ENCODE measurements at regions not wholly inside any gene's neighbourhood (a gene's known extent, or its start where the extent isn't known, plus 50 kb on each side); places are given as distances from the start of the nearest gene placed in this dataset.
"Not testable (repeated sequence)": the region's sequence is repeated elsewhere in the genome, so short reads cannot be mapped to it uniquely, and the experiment has no call there.

GRCh38 chr15:66866656-66867055 is 164.6 kb downstream of the SMAD6 start:
- Histone ChIP-seq H3K27ac (ENCODE audit: low read depth, low read length) (no peak overlapping the region), H3K4me3 (ENCODE audit: low read depth, low read length) (no peak overlapping the region), H3K9me3 (ENCODE audit: control insufficient read depth, insufficient read depth, low read length) (no peaks in the 10 kb centered on the region; the same call in 1 of the 2 replicates), H3K27me3 (ENCODE audit: control insufficient read depth, insufficient read depth, low read length) (no peaks in the 10 kb centered on the region)
- ChIA-PET CTCF (no interaction called here), POLR2A (no interaction called here)
- no peak for TF ChIP-seq CTCF (IDR thresholded peaks at IDR 0.05; ENCODE audit: low read depth, low read length)
- no peak for DNase-seq (ENCODE audit: low read depth, low spot score)

GRCh38 chr15:66868918-66869317 is 166.9 kb downstream of the SMAD6 start:
- TF ChIP-seq CTCF (IDR thresholded peaks at IDR 0.05; ENCODE audit: low read depth, low read length), result no peak
- Histone ChIP-seq H3K9me3 (ENCODE audit: control insufficient read depth, insufficient read depth, low read length) (no peaks in the 10 kb centered on the region; the same call in 1 of the 2 replicates), H3K27ac (ENCODE audit: low read depth, low read length) (no peak overlapping the region), H3K4me3 (ENCODE audit: low read depth, low read length) (no peak overlapping the region), H3K27me3 (ENCODE audit: control insufficient read depth, insufficient read depth, low read length) (no peaks in the 10 kb centered on the region)
- ChIA-PET POLR2A (no interaction called here), CTCF (interaction anchor here (1.4 kb wide), 1 partner anchor 17 kb away, joined by 5 read pairs; no protein-coding TSS in a partner anchor)
- DNase-seq (ENCODE audit: low read depth, low spot score), result no peak

GRCh38 chr15:66870880-66871388 is 168.9 kb downstream of the SMAD6 start:
- no peak for TF ChIP-seq CTCF (IDR thresholded peaks at IDR 0.05; ENCODE audit: low read depth, low read length)
- no peak overlapping the region for H3K4me3 ChIP-seq (ENCODE audit: low read depth, low read length)
- H3K27ac ChIP-seq (ENCODE audit: low read depth, low read length), result no peak overlapping the region
- CTCF ChIA-PET, result interaction anchor here (0.7 kb wide), 1 partner anchor 10 kb away, joined by 3 read pairs; no protein-coding TSS in a partner anchor
- POLR2A ChIA-PET, result no interaction called here
- no peaks in the 10 kb centered on the region for H3K27me3 ChIP-seq (ENCODE audit: control insufficient read depth, insufficient read depth, low read length)
- H3K9me3 ChIP-seq (ENCODE audit: control insufficient read depth, insufficient read depth, low read length), result no peaks in the 10 kb centered on the region; the same call in 1 of the 2 replicates
- DNase-seq (ENCODE audit: low read depth, low spot score), result no peak

- H3K9me3 ChIP-seq (ENCODE audit: control insufficient read depth, insufficient read depth, low read length), result no peaks in the 10 kb centered on the region
- H3K27ac ChIP-seq (ENCODE audit: low read depth, low read length), result no peak overlapping the region
- POLR2A ChIA-PET, result interaction anchor here (0.9 kb wide), 1 partner anchor 11 kb away, joined by 6 read pairs; no protein-coding TSS in a partner anchor
- CTCF ChIA-PET, result interaction anchor here (0.6 to 1.4 kb wide), 4 partner anchors 9 to 253 kb away, joined by 3 to 5 read pairs (median 4); no protein-coding TSS in a partner anchor
- no peak overlapping the region for H3K4me3 ChIP-seq (ENCODE audit: low read depth, low read length)
- no peaks in the 10 kb centered on the region for H3K27me3 ChIP-seq (ENCODE audit: control insufficient read depth, insufficient read depth, low read length)
- TF ChIP-seq CTCF (IDR thresholded peaks at IDR 0.05; ENCODE audit: low read depth, low read length), result no peak
- DNase-seq (ENCODE audit: low read depth, low spot score), result no peak
These were observed 170.4 kb downstream of the SMAD6 start for GRCh38 chr15:66872405-66872804.

- H3K27me3 ChIP-seq (ENCODE audit: control insufficient read depth, insufficient read depth, low read length); H3K9me3 ChIP-seq (ENCODE audit: control insufficient read depth, insufficient read depth, low read length); H3K27ac ChIP-seq (ENCODE audit: low read depth, low read length); H3K4me3 ChIP-seq (ENCODE audit: low read depth, low read length); DNase-seq (ENCODE audit: low read depth, low spot score): not testable (repeated sequence)
- POLR2A ChIA-PET, result interaction anchor here (0.7 kb wide), 1 partner anchor 10 kb away, joined by 3 read pairs; no protein-coding TSS in a partner anchor
- CTCF ChIA-PET, result interaction anchor here (1.1 to 1.3 kb wide), 2 partner anchors 10 to 254 kb away, joined by 3 read pairs; no protein-coding TSS in a partner anchor
These were observed 171.3 kb downstream of the SMAD6 start for GRCh38 chr15:66873331-66873730.
